NCI-H2227 (cell line): ENCODE measurements at regions not wholly inside any gene's neighbourhood (a gene's known extent, or its start where the extent isn't known, plus 50 kb on each side); places are given as distances from the start of the nearest gene placed in this dataset.

ENCODE experiments used
- DNase-seq: peaks from one replicate; lab custom pipeline; 2025; ENCODE audit not compliant: unreplicated experiment; lab: John Stamatoyannopoulos, UW

- no peak for DNase-seq
Observed at GRCh38 chr13:26456650-26457049, 100.8 kb upstream of the WASF3 start.

- no peak for DNase-seq
Observed at GRCh38 chr13:26457212-26457611, 100.3 kb upstream of the WASF3 start.

- DNase-seq: peak; percentile 11
Observed at GRCh38 chr13:26458196-26458749, 99.2 kb upstream of the WASF3 start.

DNA sequence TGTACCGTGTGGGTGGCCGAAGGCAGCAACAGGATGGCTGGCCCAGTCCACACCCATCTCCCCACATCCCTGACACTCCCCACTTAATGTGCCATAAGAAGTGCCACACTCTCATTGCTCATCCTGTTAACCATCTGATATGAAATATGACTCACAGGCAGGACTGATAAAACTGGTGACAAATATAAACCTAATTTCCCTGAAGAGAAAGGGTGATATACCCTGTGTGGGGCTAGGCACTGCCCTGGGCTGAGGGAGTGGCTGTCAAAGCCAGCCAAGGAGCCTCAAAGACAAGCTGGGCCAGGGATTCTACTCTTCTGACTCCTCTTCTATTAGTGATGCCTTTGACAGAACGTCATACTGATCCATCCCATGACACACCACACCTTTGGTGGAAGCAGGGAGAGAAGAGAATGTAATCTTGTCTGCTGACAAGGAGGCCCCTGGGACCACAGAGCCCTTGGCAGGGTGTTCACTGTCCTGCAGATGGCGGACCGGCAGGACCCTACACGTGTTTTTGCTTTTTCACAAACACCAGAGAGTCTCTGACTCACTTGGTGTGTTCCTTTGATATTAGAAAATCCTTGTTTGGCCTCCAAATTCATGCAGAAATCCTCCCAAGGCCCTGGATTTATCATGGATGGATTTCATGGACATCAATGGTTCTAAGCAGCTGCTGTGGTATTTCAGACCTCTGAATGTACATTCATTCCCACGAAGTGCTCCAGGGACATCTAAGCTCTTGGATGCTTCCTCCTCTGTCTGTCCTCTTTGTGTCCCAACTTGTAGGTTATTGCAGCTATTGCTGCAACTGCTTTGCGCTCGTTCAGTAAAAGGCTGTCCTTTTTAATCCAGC lies 98.0 kb upstream of the WASF3 start:
- no peak for DNase-seq

DNA sequence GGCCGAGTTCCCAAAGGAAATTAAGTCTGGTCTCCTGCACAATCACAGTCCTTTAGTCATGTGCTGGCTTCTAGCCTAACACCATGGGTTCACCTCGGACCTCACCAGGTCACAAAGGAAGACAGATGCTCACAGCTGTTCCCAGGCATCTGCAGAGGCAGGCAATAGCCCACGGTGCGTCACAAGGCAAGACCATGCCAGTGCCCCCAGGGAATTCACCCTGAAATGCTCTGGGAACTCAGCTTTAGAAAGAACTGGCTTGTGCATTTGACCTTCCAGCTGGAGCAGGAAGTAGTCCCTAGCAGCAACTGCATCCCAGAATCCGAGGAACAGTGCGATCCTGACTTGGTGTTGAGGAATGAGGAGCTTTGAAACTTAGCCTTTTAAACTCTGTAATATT lies 96.8 kb upstream of the WASF3 start:
- no peak for DNase-seq

DNA sequence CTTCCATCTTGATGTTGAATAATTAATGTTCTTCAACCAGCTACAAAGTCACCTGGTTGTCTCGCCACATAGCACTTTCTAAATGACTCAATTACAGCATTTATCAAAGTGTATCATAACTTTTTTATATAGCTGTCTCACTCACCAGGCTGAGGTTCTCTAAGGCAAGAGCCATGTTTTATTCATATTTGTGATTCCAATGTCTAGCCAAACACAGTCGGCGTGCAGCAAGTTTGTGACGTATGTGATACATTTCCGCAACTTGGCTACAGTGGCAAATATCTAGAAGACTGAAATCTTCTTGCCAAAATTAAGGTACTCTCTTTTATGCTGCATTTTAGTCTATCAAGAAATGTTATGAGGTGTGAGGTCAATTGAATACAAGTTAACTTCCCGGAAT lies 94.2 kb upstream of the WASF3 start:
- no peak for DNase-seq

GRCh38 chr13:26463848-26464247 lies 93.6 kb upstream of the WASF3 start:
- DNase-seq: no peak

DNA sequence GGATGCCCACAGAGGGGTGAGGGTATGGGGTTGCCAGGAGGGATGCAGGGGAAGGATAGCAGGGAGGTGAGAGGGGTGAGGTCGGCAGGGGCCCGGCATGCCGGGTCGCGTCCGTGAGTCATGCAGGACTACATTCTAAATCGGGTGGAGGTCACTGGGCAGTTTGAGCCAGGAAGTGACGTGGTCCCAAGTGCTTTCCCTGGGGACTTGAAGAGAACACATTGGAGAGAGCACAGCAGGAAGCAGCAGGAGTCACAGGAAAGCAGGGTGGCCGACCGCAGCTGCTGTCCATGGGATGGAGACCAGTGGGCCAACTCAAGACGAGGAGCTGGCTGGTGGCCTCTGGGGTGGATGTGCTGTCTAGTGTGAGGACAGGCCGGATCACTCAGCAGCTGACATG lies 92.0 kb upstream of the WASF3 start:
- DNase-seq: no peak

DNA sequence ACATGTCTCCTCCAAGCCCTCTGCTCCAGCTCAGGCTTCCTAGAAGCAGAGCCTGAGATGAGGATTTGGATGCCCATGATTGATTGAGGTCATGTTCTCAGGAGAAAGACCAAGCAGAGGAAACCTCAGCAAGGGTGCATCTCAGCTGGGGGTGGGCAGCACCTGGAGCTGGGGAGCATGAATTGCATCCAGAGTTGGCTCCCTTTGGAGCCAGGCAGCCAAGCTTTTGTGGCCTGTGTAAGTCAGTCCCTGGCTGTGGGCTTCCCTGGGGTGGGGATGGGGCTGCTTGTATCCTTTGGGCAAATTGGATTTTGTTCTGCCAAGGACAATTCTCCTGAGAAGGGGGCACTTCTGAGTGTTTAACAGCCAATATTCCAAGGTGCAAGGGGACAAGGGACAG lies 91.5 kb upstream of the WASF3 start:
- no peak for DNase-seq

GRCh38 chr13:26468265-26468801 lies 89.2 kb upstream of the WASF3 start:
- no peak for DNase-seq

DNA sequence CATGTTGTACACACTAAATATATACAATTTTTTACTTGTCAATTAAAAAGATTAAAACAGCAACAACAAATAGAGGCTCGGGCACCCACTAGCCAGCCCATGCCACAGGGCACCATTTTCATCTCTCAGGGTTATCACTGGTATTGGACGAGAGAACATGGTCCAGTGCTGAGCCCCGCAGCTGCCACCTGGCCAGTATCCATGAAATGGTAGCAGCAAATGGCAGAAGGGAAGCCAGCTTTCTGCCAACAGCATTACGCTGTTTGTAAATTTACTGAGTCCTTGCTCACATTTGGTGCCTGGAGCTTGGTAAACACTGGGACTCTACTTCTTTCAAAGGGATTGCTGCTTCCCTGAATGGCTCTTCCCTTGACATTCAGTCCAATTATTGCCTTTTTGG lies 87.9 kb upstream of the WASF3 start:
- DNase-seq: no peak

DNA sequence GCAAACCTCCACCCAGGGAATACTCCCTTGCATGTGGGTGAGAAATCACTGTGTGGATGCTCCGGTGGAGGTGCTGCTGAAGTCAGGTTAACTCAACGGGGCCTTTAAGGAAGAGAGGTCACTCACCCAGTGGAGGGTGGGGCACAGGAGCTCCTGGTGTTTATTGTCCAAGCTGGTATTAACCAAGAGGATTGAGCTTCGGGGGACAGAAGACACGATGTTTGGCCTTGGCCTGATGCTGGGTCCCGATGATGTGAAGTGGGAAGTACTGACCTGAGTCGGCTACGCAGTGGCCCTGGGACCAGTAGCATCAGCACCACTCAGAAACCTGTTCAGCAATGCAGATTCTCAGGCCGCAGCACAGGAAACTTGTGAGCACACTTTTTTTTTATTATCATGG lies 85.7 kb upstream of the WASF3 start:
- DNase-seq: no peak

- no peak for DNase-seq
Observed at GRCh38 chr13:26473571-26474230, 83.8 kb upstream of the WASF3 start.

GRCh38 chr13:26474286-26474685 lies 83.2 kb upstream of the WASF3 start:
- DNase-seq: no peak

- no peak for DNase-seq
Observed at GRCh38 chr13:26475176-26476110, 82.0 kb upstream of the WASF3 start.

GRCh38 chr13:26476111-26476781 lies 81.2 kb upstream of the WASF3 start:
- DNase-seq: no peak

DNA sequence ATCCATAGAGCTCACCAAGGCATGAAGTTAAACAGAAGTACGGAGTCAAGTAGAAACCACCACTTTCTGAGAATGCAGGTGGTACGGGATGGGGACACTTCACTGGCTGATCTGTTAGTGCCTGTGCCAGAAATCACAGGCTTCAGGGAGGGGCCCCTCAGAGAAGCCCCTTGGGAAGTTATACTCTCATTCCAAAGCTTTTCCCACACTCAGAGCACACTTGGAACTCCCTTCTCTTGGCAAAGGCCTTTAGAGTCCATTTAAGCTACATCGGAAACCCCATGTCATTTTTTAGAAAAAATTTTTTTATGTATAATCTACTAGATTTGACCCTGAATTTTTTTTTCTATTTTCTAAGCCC lies 80.7 kb upstream of the WASF3 start:
- DNase-seq: no peak

DNA sequence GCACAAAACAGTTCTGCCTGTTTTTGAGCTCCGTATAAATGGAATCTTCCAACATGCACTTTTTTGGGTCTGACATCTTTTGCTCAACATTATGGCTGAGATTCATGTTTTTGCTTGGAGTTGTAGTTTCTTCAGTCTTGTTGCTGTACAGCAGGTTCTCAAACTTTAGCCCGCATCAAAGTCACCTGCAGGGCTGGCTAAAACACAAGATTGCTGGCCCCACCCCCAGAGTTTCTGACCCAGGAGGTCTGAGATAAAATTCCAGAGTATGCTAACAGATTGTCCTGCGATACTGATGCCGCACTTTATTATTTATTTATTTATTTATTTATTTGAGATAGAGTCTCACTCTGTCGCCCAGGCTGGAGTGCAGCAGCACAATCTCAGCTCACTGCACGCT lies 79.8 kb upstream of the WASF3 start:
- no peak for DNase-seq

DNA sequence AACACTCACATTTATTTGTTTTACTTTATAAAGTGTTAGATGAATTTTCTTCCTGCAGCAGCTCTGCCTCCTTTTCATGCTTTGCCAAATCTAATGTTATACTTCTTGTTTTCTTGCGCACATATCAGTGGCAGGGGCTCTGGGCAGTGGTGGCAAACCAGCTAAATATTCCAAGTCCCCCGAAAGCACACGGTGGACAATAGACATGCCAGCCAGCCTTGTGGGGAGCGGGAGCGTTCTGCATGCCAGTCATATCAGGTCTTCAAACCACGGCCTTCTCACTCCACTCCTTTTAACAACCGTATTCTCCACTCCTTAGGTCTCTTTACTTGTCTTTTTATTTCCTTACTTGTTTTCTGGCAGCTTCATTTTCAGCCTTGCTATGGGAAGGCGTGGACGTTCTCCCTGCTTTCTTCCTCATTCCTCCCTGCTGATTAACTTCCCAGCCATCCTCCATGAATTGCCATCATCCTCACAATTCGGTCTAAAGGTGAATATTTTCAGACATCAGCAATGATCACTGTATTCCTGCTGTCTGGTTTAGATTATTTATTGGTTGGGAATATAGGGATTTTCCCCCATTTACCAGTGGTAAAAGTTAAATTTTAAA lies 77.1 kb upstream of the WASF3 start:
- no peak for DNase-seq
